ENCODE measurements at regions not wholly inside any gene's neighbourhood (a gene's known extent, or its start where the extent isn't known, plus 50 kb on each side); places are given as distances from the start of the nearest gene placed in this dataset.

- ChIA-PET CTCF (interaction anchor here (0.6 kb wide), 1 partner anchor 49 kb away, joined by 3 read pairs; no protein-coding TSS in a partner anchor), POLR2A (no interaction called here)
- H3K27ac ChIP-seq (ENCODE audit: extremely low read depth, low read depth, low read length): no peak overlapping the region
- no peak for TF ChIP-seq ZNF324 (tag by site-specific recombination; IDR thresholded peaks at IDR 0.05)
- TF ChIP-seq ZNF398 (tag by site-specific recombination; IDR thresholded peaks at IDR 0.05): no peak
- TF ChIP-seq ZNF707 (tag by site-specific recombination; IDR thresholded peaks at IDR 0.05): no peak
- TF ChIP-seq ZNF221 (tag by site-specific recombination; IDR thresholded peaks at IDR 0.05; ENCODE audit: borderline replicate concordance): no peak
- TF ChIP-seq OSR2 (tag by site-specific recombination; IDR thresholded peaks at IDR 0.05): no peak
- TF ChIP-seq WT1 (tag by site-specific recombination; IDR thresholded peaks at IDR 0.05): no peak
- H3K4me1 ChIP-seq (ENCODE audit: control insufficient read depth, insufficient read depth, low read length): no peaks in the 10 kb centered on the region
- H3K36me3 ChIP-seq (ENCODE audit: control insufficient read depth in 2 of 2, insufficient read depth in 1 of 2, low read length in 2 of 2): no peaks in the 10 kb centered on the region
- H3K9me3 ChIP-seq (ENCODE audit: control insufficient read depth, insufficient read depth, low read depth, low read length): no peaks in the 10 kb centered on the region
- H3K4me3 ChIP-seq (ENCODE audit: low read depth, low read length): no peak overlapping the region
Measured at GRCh38 chr12:34108405-34108803, 86.1 kb downstream of the ALG10 start.

- CTCF ChIA-PET: interaction anchor here (1.7 kb wide), 1 partner anchor 14 kb away, joined by 4 read pairs; no protein-coding TSS in a partner anchor
- TF ChIP-seq ELK4 (IDR thresholded peaks at IDR 0.05; ENCODE audit: borderline replicate concordance, low read depth, low read length) (no peak), ZNF202 (tag by site-specific recombination; IDR thresholded peaks at IDR 0.05; ENCODE audit: borderline replicate concordance) (no peak), BCL6B (tag by site-specific recombination; IDR thresholded peaks at IDR 0.05) (no peak), ZNF391 (tag by site-specific recombination; IDR thresholded peaks at IDR 0.05; ENCODE audit: borderline replicate concordance, low read depth) (no peak), ZNF37A (tag by site-specific recombination; IDR thresholded peaks at IDR 0.05) (no peak), SALL2 (tag by site-specific recombination; IDR thresholded peaks at IDR 0.05; ENCODE audit: borderline replicate concordance) (no peak), ZNF843 (tag by site-specific recombination; IDR thresholded peaks at IDR 0.05) (no peak), ZNF654 (tag by site-specific recombination; IDR thresholded peaks at IDR 0.05; ENCODE audit: low read depth) (no peak), ZNF639 (tag by site-specific recombination; IDR thresholded peaks at IDR 0.05) (no peak), ZNF596 (tag by site-specific recombination; IDR thresholded peaks at IDR 0.05) (no peak), IKZF3 (tag by site-specific recombination; IDR thresholded peaks at IDR 0.05) (no peak)
- TF ChIP-seq, protein P1, sequence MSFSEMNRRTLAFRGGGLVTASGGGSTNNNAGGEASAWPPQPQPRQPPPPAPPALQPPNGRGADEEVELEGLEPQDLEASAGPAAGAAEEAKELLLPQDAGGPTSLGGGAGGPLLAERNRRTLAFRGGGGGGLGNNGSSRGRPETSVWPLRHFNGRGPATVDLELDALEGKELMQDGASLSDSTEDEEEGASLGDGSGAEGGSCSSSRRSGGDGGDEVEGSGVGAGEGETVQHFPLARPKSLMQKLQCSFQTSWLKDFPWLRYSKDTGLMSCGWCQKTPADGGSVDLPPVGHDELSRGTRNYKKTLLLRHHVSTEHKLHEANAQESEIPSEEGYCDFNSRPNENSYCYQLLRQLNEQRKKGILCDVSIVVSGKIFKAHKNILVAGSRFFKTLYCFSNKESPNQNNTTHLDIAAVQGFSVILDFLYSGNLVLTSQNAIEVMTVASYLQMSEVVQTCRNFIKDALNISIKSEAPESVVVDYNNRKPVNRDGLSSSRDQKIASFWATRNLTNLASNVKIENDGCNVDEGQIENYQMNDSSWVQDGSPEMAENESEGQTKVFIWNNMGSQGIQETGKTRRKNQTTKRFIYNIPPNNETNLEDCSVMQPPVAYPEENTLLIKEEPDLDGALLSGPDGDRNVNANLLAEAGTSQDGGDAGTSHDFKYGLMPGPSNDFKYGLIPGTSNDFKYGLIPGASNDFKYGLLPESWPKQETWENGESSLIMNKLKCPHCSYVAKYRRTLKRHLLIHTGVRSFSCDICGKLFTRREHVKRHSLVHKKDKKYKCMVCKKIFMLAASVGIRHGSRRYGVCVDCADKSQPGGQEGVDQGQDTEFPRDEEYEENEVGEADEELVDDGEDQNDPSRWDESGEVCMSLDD (tag by site-specific recombination; IDR thresholded peaks at IDR 0.05): no peak
- TF ChIP-seq, protein P2, sequence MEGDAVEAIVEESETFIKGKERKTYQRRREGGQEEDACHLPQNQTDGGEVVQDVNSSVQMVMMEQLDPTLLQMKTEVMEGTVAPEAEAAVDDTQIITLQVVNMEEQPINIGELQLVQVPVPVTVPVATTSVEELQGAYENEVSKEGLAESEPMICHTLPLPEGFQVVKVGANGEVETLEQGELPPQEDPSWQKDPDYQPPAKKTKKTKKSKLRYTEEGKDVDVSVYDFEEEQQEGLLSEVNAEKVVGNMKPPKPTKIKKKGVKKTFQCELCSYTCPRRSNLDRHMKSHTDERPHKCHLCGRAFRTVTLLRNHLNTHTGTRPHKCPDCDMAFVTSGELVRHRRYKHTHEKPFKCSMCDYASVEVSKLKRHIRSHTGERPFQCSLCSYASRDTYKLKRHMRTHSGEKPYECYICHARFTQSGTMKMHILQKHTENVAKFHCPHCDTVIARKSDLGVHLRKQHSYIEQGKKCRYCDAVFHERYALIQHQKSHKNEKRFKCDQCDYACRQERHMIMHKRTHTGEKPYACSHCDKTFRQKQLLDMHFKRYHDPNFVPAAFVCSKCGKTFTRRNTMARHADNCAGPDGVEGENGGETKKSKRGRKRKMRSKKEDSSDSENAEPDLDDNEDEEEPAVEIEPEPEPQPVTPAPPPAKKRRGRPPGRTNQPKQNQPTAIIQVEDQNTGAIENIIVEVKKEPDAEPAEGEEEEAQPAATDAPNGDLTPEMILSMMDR (tag by site-specific recombination; IDR thresholded peaks at IDR 0.05): no peak
- TF ChIP-seq, protein P3, sequence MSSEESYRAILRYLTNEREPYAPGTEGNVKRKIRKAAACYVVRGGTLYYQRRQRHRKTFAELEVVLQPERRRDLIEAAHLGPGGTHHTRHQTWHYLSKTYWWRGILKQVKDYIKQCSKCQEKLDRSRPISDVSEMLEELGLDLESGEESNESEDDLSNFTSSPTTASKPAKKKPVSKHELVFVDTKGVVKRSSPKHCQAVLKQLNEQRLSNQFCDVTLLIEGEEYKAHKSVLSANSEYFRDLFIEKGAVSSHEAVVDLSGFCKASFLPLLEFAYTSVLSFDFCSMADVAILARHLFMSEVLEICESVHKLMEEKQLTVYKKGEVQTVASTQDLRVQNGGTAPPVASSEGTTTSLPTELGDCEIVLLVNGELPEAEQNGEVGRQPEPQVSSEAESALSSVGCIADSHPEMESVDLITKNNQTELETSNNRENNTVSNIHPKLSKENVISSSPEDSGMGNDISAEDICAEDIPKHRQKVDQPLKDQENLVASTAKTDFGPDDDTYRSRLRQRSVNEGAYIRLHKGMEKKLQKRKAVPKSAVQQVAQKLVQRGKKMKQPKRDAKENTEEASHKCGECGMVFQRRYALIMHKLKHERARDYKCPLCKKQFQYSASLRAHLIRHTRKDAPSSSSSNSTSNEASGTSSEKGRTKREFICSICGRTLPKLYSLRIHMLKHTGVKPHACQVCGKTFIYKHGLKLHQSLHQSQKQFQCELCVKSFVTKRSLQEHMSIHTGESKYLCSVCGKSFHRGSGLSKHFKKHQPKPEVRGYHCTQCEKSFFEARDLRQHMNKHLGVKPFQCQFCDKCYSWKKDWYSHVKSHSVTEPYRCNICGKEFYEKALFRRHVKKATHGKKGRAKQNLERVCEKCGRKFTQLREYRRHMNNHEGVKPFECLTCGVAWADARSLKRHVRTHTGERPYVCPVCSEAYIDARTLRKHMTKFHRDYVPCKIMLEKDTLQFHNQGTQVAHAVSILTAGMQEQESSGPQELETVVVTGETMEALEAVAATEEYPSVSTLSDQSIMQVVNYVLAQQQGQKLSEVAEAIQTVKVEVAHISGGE (tag by site-specific recombination; conservative IDR thresholded peaks at IDR 0.05; ENCODE audit: low read depth): no peak
- H3K27ac ChIP-seq (ENCODE audit: extremely low read depth, low read depth, low read length): no peak overlapping the region
- H3K4me1 ChIP-seq (ENCODE audit: control insufficient read depth, insufficient read depth, low read length): no peaks in the 10 kb centered on the region
- no peak overlapping the region for H3K4me3 ChIP-seq (ENCODE audit: low read depth, low read length)
- H3K36me3 ChIP-seq (ENCODE audit: control insufficient read depth in 2 of 2, insufficient read depth in 1 of 2, low read length in 2 of 2): no peaks in the 10 kb centered on the region
- POLR2A ChIA-PET: no interaction called here
- no peaks in the 10 kb centered on the region for H3K9me3 ChIP-seq (ENCODE audit: control insufficient read depth, insufficient read depth, low read depth, low read length)
Measured at GRCh38 chr12:34108967-34109366, 86.7 kb downstream of the ALG10 start.
